GM23248 (cell line): ENCODE measurements at regions not wholly inside any gene's neighbourhood (a gene's known extent, or its start where the extent isn't known, plus 50 kb on each side); places are given as distances from the start of the nearest gene placed in this dataset.

Experiments used
- EZH2 ChIP-seq: fragments of 200-600 bp; sonication (generic); IDR thresholded peaks from 2 replicates; pipeline ENCODE4 v1.6.1; 2018; ENCODE audit warnings: antibody characterized with exemption, mild to moderate bottlenecking; ENCODE audit not compliant: insufficient read depth, poor library complexity, severe bottlenecking
- EZH2phosphoT487 ChIP-seq: fragments of 200-600 bp; sonication (generic); IDR thresholded peaks from 2 replicates; pipeline ENCODE4 v1.6.1; 2018; ENCODE audit warnings: antibody characterized with exemption, moderate library complexity, mild to moderate bottlenecking, low read depth; ENCODE audit not compliant: insufficient read depth

DNA sequence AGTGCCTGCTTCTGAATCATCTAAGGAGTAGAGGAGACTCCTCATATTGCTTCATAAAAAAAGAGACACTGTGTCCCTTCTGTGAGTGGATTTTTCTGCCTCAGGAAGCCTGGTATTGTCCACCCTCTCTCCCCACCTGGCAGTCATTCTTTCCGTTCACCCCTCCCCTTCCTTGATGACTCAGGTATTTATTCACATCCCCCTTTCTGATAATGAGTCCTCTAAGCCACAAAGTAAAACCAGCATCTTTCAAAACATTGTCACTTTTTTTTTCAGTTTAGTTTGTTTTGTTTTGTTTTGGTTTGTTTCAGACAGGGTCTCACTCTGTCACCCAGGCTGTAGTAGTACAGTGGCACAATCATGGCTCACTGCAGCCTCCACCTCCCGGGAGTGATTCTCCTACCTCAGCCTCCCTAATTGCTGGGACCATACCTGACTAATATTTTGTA is 65.2 kb upstream of the UBE2E1 start:
- no peak for TF ChIP-seq EZH2
- no peak for TF ChIP-seq EZH2phosphoT487
